ENCODE measurements at regions not wholly inside any gene's neighbourhood (a gene's known extent, or its start where the extent isn't known, plus 50 kb on each side); places are given as distances from the start of the nearest gene placed in this dataset.

GRCh38 chr4:43271946-43272345, 379.4 kb downstream of the GRXCR1 start:
- TF ChIP-seq, protein P1, sequence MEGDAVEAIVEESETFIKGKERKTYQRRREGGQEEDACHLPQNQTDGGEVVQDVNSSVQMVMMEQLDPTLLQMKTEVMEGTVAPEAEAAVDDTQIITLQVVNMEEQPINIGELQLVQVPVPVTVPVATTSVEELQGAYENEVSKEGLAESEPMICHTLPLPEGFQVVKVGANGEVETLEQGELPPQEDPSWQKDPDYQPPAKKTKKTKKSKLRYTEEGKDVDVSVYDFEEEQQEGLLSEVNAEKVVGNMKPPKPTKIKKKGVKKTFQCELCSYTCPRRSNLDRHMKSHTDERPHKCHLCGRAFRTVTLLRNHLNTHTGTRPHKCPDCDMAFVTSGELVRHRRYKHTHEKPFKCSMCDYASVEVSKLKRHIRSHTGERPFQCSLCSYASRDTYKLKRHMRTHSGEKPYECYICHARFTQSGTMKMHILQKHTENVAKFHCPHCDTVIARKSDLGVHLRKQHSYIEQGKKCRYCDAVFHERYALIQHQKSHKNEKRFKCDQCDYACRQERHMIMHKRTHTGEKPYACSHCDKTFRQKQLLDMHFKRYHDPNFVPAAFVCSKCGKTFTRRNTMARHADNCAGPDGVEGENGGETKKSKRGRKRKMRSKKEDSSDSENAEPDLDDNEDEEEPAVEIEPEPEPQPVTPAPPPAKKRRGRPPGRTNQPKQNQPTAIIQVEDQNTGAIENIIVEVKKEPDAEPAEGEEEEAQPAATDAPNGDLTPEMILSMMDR (IDR thresholded peaks at IDR 0.05) = no peak
- no peak for TF ChIP-seq POLR2A (IDR thresholded peaks at IDR 0.05)
